Sciatic nerve (tissue), 2 donors: ENCODE measurements at regions not wholly inside any gene's neighbourhood (a gene's known extent, or its start where the extent isn't known, plus 50 kb on each side); places are given as distances from the start of the nearest gene placed in this dataset.

ENCODE experiments used
- ATAC-seq: fragments of 200-7000 bp; cut with Tn5 transposase; one replicate; pipeline ENCODE4 v1.9.1; 2020; ENCODE audit warnings: mild to moderate bottlenecking, moderate library complexity
- DNase-seq: peaks from one replicate; pipeline ENCODE4 v3.0.0-alpha.2; 2020; ENCODE audit warnings: low spot score
- intact Hi-C: fragments of 100-400 bp; cut with DNase I; formaldehyde crosslinking; loops from one replicate; pipeline ENCODE4 v1.14.2; 2022
- donor health status: DM: no; HTN: no; CAD: no.
- donor health status: DM: no; HTN: no; CAD: no.

DNA sequence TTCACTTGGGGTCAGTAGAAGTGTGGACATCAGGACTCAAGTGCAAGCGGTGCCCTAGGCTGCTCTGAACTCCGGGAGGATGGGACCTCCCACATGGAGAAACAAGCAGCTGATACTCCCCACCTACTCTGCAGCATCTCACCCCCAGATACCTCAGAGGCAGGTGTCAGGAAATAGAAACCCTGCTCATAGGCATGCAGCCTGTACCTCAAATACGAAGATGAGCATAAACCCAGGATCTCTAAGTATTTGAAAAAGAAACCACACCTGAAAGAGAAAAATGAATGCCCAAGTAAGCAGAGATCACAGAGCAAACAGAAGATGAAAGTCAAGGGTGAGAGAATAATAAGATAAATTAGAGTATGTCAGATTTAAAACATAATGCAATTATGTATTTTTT is 75.6 kb upstream of the WSCD2 start:
- ATAC-seq (no peak), DNase-seq (no peak)
- intact Hi-C loops = no loop called here

DNA sequence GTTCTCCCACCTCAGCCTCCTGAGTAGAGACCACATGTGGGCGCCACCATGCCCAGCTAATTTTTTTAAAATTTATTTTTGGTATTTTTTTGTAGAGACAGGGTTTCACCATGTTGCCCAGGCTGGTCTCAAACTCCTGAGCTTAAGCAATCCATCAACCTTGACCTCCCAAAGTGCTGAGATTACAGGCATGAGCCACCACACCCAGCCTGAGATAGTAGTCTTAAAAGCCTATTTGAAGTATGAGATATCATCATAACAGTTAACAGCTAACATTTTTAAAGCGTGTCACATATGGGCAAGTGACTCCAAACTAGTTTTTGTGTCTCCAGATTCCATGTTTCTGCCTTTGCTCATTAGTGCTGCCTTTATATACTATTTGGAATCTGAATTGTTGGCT is 74.6 kb upstream of the WSCD2 start:
- intact Hi-C loops = no loop called here
- ATAC-seq = no peak
- DNase-seq = no peak

DNA sequence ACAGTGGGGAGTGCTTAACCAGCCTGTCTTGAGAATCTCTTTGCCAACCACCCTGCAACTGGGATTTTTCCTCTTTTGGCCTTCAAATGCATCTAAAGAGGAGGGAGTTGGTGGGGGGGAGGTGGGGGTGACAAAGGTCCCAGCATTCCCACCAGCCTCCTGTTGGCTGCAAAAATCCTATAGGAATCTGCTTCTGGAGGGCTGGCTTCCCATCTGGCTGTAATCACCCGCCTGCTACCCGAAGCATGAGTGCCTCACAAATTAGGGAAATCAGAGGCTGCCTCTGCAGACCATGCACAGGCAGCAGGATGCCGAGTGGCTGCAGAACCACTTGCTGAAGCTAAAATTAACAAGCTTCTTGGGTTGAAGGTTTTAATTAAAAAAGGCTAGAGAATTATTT is 73.9 kb upstream of the WSCD2 start:
- ATAC-seq (no peak), DNase-seq (no peak)
- intact Hi-C loops = no loop called here

DNA sequence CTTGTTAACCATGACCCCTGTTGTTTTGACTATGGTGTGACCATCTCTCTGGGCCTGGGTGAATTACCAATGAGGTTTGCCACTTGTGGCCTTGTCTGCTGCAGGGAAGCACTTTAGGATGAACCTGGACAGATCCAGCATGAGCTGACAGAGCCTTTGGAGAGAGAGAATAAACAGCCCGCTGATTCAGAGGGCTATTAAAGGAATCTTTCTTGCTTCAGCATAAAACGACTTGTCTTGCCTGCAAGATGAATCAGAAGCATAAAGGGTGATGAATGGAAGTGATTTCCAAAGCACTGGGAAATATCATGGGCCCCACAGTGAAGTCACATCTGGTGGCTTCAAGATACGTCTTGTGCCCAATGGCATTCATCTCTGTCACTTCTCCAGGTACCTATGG is 69.0 kb upstream of the WSCD2 start:
- ATAC-seq (no peak), DNase-seq (no peak)
- intact Hi-C loops = no loop called here

DNA sequence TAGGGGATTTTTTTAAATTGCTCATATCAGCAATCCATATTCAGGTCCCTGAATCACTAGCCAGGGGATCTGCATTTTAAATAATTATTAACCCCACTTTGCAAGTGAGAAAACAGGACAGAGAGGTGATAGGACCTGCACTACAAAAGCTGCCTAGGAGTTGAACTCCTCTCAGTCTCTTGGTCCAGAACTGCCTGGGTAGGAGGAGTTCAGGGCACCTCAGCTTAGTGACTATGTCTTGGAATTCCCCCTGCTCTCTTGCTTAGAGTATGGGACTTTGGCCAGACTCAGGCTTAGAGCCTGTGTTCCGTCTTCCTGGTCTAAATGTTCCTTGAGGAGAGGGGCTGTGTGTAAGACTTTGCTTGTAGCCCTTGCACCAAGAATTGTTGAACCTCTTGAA is 68.2 kb upstream of the WSCD2 start:
- intact Hi-C loops = no loop called here
- ATAC-seq (no peak), DNase-seq (no peak)

DNA sequence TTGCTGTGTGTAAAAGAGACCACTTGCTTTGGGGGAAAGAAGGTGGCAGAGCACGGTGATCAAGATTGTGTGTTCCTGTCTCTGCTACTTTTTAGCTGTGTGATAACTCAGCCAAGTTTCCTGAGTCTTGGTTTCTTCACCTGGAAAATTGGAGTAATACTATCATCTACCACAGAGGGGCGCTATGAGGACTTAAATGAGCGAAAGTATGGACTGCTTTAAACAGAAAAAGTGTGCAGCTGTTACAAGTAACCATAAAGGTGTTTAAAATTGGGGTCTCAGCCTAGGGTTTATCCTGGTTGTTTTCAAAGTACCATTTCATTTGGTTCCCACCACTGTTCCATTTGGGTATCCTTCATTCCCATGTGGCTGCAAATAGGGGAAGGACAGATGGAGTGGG is 65.9 kb upstream of the WSCD2 start:
- ATAC-seq = no peak
- no peak for DNase-seq
- intact Hi-C loops = no loop called here

DNA sequence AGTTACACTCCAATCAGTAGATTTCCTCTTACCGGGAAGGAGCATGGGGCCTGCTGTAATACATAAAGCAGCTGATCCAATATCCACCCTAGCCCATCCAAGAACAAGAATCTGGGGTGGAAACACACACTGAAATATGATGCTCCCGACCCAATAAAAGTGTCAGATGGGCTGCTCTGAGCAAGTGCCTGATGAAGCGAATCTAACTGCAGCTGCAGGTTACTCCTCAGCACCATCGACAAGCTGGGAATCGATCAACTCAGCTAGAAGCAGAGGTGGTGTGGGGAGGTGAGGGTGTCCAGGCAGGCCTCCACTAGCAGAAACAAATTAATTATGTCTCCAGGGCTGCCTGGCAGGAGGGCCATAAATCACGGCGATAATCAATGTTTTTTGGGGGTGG is 64.0 kb upstream of the WSCD2 start:
- intact Hi-C loops = no loop called here
- DNase-seq = no peak
- ATAC-seq = no peak

DNA sequence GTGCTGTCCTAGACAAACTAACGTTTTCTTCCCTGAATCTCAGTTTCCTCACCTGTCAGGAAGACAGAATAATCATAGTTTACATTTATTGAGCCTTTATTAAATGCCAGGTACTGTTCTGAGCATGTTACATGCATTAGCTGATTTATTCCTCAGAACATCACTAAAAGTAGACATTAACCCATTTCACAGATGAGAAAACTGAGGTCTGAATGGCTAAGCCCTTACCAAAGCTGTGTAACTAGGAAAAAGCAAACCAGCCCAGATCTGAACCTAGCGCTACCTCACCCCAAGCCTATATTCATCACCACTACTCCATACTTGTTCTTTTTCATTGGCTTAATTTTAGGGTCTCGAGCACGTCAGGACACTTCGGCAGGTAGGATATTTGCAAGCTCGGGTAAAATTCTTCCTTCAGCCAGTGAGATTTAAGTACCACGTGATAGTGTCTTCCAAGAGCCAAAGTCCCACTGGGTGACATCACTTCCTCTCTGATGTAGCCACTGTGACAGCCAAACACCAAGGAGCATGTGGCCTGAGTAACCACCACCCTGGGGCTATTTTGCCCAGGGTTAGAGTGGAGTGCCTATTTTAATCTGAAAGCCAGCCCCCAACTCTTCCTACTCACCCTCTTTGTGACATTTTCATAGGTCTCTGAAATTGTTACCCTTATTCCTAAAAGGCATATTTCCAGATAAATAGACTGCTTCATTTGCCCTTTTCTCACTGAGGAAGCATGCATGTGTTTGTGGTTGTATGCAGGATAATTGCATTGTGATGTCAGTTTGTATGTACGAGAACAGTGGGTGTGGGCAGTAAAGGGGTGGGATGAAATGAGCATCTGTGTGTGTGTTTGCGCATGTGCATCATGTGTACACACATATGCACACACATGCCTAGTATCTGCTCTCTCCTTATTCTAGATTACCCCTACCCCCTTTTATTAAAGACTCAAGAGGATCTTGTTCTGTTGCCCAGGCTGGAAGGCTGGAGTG is 62.2 kb upstream of the WSCD2 start:
- intact Hi-C loops = no loop called here
- ATAC-seq = no peak

DNA sequence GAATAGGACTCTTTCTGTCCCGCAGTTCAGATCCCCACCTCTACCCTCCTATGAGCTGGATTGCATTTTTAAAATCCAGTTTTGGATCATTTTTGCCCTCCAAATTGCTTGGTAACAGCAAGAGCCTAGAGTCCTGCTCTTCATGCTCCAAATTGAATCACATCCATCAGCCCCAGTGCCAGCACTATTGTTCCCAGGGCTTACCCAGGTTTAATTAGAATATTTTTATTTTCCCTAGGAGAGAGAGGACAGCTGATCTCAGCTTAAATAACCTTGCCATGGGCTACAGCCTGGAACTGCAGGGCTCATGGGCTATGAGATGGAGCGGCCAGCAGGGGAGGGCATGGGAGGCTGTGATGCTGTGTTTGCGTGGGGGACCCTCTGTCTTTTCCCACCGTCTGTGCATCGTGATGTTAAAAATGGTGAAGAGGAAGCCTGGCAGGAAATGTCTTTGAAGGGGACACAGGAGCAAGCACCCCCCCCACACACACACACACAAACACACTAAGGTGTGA is 59.4 kb upstream of the WSCD2 start:
- ATAC-seq = no peak
- intact Hi-C loops = no loop called here
- DNase-seq = no peak

More for the DNA sequence above, 62.2 kb upstream of the WSCD2 start:
- no peak for DNase-seq

DNA sequence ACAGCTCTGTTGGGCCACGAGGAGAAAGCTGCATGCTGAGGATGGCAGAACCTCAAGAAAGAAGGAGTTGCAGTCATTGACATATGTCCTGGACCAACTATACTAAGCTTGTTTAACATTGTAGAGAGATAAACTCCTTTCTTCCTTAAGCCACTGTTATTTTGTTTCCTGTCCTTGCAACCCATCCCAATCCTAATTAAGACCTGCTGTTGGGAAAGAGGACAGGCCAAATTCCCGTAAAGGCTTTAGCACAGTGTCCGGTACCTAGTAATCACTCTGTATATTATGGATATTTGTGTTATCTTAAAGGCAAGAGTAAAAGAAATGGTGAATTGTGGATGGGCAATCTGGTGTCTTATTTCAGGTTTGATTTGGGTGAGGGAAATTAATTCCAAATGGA is 53.5 kb upstream of the WSCD2 start:
- no peak for ATAC-seq
- intact Hi-C loops = no loop called here
- no peak for DNase-seq

DNA sequence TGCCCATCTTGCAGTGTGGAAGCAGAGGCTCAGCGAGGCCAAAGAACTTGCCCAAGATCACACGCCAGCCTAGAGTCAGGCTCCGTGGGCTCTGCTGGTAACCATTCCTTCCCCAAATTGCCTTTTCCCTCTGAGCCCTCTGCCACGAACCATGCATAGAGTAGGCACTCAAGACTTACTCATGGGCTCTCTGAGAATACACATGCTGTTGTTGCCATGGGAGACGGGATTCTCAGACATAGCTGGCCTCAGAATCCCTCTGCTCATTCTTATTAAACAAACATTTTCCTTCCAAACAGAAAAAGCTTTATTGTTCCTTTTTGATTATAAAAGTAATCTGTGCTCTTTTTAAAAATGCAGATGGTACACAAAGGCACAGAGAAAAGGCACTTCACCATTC is 52.5 kb upstream of the WSCD2 start:
- ATAC-seq (no peak), DNase-seq (no peak)
- intact Hi-C loops = no loop called here

DNA sequence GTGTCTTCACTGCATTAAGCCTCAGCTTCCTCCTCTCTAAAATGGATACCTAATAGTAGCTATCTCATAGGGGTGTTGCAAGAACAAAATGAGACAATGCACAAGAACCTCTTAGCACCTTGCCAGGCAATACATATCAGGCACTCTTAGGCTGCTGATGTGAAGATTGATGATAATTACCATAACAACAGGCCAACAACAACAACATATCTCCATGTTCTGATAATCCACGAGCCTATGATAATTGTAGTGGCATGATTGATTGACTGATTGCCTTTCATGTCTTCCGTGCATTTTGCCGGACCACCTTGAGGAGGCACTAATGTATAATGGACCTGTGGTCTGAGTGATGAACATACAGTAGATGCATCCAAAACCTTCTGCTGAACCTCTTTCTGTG is 50.7 kb upstream of the WSCD2 start:
- ATAC-seq = no peak
- intact Hi-C loops = no loop called here
- DNase-seq = no peak
